Spleen (tissue), 7 donors: ENCODE measurements at regions not wholly inside any gene's neighbourhood (a gene's known extent, or its start where the extent isn't known, plus 50 kb on each side); places are given as distances from the start of the nearest gene placed in this dataset.
"Not testable (repeated sequence)": the region's sequence is repeated elsewhere in the genome, so short reads cannot be mapped to it uniquely, and the experiment has no call there.

Experiments
- POLR2AphosphoS5 ChIP-seq, 3 donors: sonication (generic); formaldehyde crosslinking; IDR thresholded peaks; one replicate each; pipeline ENCODE4 v1.5.1; 2017; ENCODE audit warnings: antibody characterized with exemption in 3 of 3
- TF ChIP-seq, protein P1 (sequence below), 11 experiments: fragments of 200-600 bp in 7 of 11; fragments of 450-650 bp in 4 of 11; sonication (generic) in 4 of 11; IDR thresholded peaks in 8 of 11; conservative IDR thresholded peaks in 3 of 11; 1 replicate in 7 of 11; 2 replicates in 4 of 11; pipeline versions ENCODE4 v1.4.0 to v1.8.0; 2016 to 2021; ENCODE audit warnings: antibody characterized with exemption in 11 of 11, inconsistent platforms in 4 of 11, mild to moderate bottlenecking in 1 of 11
- donor health status: DM: no; HTN: no; CAD: no; lungs with moderate emphysema.
- donor health status: DM: no; HTN: no; CAD: no.
- donor health status: DM: no; HTN: no; CAD: no.

DNA sequence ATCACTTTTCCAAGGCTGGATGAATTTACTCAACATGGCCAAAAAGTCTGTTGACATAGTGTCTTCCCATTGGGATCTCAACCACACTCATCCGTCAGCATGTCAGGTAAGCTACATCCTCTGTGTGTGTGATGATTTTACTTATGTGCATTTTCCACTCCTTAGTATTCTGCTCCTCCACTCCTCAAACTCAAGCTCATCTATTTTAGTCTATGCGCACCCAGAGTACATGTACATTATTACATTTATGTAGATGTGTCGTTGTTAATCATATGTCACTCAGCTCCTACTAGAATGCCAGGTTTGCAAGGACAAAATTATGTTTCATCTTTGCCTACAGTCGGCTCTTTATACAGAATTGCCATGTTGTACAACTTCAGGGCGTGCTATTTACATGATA, 216.0 kb downstream of the ZNF37A start:
- TF ChIP-seq, protein P1, sequence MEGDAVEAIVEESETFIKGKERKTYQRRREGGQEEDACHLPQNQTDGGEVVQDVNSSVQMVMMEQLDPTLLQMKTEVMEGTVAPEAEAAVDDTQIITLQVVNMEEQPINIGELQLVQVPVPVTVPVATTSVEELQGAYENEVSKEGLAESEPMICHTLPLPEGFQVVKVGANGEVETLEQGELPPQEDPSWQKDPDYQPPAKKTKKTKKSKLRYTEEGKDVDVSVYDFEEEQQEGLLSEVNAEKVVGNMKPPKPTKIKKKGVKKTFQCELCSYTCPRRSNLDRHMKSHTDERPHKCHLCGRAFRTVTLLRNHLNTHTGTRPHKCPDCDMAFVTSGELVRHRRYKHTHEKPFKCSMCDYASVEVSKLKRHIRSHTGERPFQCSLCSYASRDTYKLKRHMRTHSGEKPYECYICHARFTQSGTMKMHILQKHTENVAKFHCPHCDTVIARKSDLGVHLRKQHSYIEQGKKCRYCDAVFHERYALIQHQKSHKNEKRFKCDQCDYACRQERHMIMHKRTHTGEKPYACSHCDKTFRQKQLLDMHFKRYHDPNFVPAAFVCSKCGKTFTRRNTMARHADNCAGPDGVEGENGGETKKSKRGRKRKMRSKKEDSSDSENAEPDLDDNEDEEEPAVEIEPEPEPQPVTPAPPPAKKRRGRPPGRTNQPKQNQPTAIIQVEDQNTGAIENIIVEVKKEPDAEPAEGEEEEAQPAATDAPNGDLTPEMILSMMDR (IDR thresholded peaks at IDR 0.05 in 8 of 11, conservative IDR thresholded peaks at IDR 0.05 in 3 of 11): not testable (repeated sequence)
- not testable (repeated sequence) for TF ChIP-seq POLR2AphosphoS5 (IDR thresholded peaks at IDR 0.05)
